Activated CD4-positive, alpha-beta T cell treated with anti-CD3 and anti-CD28 coated beads, Interleukin-2, amount 10 ng/mL, durations not matched to agents 24 days and 14 days (primary cell): ENCODE measurements at regions not wholly inside any gene's neighbourhood (a gene's known extent, or its start where the extent isn't known, plus 50 kb on each side); places are given as distances from the start of the nearest gene placed in this dataset.

Experiments used
- DNase-seq: peaks from one replicate; pipeline ENCODE4 v3.0.0; 2022
- H3K27ac Mint-ChIP-seq: one replicate; pipeline ENCODE4 v1.8.0; 2022; ENCODE audit warnings: mild to moderate bottlenecking, mixed read lengths
- H3K27me3 Mint-ChIP-seq: one replicate; pipeline ENCODE4 v1.8.0; 2022; ENCODE audit warnings: mixed read lengths
- H3K36me3 Mint-ChIP-seq: one replicate; pipeline ENCODE4 v1.8.0; 2022; ENCODE audit warnings: low read depth, mild to moderate bottlenecking, mixed read lengths
- H3K4me1 Mint-ChIP-seq: one replicate; pipeline ENCODE4 v1.8.0; 2021; ENCODE audit warnings: mixed read lengths
- H3K4me3 Mint-ChIP-seq: one replicate; pipeline ENCODE4 v1.8.0; 2022; ENCODE audit warnings: mild to moderate bottlenecking, moderate library complexity, mixed read lengths
- H3K9me3 Mint-ChIP-seq: one replicate; pipeline ENCODE4 v1.8.0; 2021; ENCODE audit warnings: mixed read lengths
- intact Hi-C: fragments of 100-400 bp; cut with micrococcal nuclease; formaldehyde crosslinking; loops from one replicate; pipeline ENCODE4 v1.15.1; 2023

DNA sequence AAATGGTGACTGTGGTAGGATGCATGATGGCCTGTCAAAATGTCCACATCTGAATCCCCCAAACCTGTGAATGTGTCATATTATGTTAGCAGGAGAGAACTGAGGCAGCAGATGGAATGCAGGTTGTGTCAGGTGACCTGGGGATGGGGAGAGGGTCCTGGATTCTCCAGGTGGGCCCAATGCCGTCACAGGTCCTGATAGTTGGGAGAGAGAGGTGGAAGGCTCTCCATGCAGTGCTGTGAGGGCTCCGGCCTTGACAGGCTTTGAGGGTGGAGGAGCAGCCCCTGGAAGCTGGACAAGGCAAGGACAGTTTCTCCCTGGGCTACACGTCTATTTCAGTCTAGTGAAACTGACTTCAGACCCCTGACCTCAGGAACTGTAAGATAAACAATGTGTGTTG is 330.9 kb upstream of the ZNF32 start:
- Mint-ChIP-seq H3K27me3 (no peaks in the 10 kb centered on the region), H3K9me3 (peaks cover 4% of the 10 kb centered on the region), H3K27ac (no peak overlapping the region), H3K36me3 (no peaks in the 10 kb centered on the region), H3K4me3 (no peak overlapping the region), H3K4me1 (peaks cover 5% of the 10 kb centered on the region)
- intact Hi-C loops = no loop called here
- no peak for DNase-seq

DNA sequence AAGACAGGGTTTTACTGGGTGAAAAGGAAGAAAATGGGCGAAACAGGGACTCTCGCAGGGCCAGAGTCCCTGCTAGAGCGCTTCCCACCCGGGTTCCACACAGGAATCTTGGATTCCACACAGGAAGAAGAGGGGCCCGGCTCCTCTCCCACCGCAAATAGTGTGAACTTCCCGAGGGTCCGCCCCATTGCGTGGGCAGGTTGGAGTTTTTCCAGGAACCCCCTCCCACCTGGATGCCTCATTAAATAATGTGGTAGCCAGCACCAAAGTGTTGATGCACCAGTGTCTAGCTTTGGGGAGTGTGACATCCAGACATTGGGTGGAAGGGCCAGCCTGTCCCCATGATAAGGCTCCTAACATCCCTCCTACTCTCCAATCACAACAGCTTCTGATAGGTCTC is 330.3 kb upstream of the ZNF32 start:
- intact Hi-C loops = no loop called here

GRCh38 chr10:43978091-43978490 is 329.4 kb upstream of the ZNF32 start:
- intact Hi-C loops = no loop called here
- no peak overlapping the region for H3K4me3 Mint-ChIP-seq
- H3K4me1 Mint-ChIP-seq = peaks cover 5% of the 10 kb centered on the region
- no peak for DNase-seq
- H3K9me3 Mint-ChIP-seq = peaks cover 4% of the 10 kb centered on the region
- no peak overlapping the region for H3K27ac Mint-ChIP-seq
- H3K27me3 Mint-ChIP-seq = no peaks in the 10 kb centered on the region
- no peaks in the 10 kb centered on the region for H3K36me3 Mint-ChIP-seq

More for the DNA sequence above, 330.3 kb upstream of the ZNF32 start:
- no peak overlapping the region for H3K27ac Mint-ChIP-seq
- H3K9me3 Mint-ChIP-seq = peaks cover 4% of the 10 kb centered on the region
- H3K36me3 Mint-ChIP-seq = no peaks in the 10 kb centered on the region
- H3K27me3 Mint-ChIP-seq = no peaks in the 10 kb centered on the region
- DNase-seq = no peak
- peaks cover 5% of the 10 kb centered on the region for H3K4me1 Mint-ChIP-seq
- no peak overlapping the region for H3K4me3 Mint-ChIP-seq

DNA sequence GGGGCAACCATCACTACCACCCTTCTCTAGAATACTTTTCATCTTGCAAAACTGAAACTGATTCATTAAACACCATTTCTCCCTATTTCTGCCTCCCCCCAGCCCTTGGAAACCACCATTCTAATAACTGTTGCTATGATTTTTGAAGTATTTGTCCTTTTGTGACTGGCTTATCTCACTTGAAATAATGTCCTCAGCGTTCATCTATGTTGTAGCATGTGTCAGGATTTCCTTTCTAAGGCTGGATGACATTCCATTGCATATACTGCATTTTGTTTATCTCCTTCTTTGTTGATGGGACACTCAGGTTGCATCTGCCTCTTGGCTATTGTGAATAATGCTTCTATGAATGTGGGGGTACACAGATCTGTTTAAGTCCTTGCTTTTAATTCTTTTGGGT is 327.6 kb upstream of the ZNF32 start:
- H3K27ac Mint-ChIP-seq = no peak overlapping the region
- no peaks in the 10 kb centered on the region for H3K27me3 Mint-ChIP-seq
- DNase-seq = no peak
- no peak overlapping the region for H3K4me3 Mint-ChIP-seq
- intact Hi-C loops = no loop called here
- no peaks in the 10 kb centered on the region for H3K36me3 Mint-ChIP-seq
- peaks cover 4% of the 10 kb centered on the region for H3K9me3 Mint-ChIP-seq
- peaks cover 5% of the 10 kb centered on the region for H3K4me1 Mint-ChIP-seq

DNA sequence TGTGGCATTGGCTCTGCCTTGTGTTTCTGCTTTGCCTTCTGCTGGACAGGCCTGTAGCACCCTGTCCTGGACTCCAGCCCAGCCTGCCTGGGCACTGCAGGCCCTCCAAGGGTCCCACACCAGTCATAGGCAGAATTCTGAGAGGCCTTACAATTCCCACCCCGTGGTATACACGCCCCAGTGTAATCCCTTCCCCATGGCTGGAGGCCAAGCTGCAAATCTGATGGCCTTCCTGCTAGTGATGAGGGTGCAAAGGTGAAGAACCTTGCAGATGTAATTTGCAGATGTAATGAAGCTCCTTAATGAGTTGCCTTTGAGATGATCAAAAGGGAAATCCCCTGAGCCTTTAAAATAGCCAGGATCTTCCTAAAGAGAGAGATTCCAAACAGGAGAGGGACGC is 325.1 kb upstream of the ZNF32 start:
- Mint-ChIP-seq H3K9me3 (peaks cover 4% of the 10 kb centered on the region), H3K27me3 (no peaks in the 10 kb centered on the region), H3K36me3 (no peaks in the 10 kb centered on the region), H3K4me1 (no peaks in the 10 kb centered on the region), H3K4me3 (no peak overlapping the region), H3K27ac (no peak overlapping the region)
- DNase-seq = no peak
- intact Hi-C loops = no loop called here

- H3K27ac Mint-ChIP-seq = no peak overlapping the region
- no peak for DNase-seq
- peaks cover 4% of the 10 kb centered on the region for H3K9me3 Mint-ChIP-seq
- H3K27me3 Mint-ChIP-seq = no peaks in the 10 kb centered on the region
- H3K4me1 Mint-ChIP-seq = no peaks in the 10 kb centered on the region
- intact Hi-C loops = no loop called here
- H3K36me3 Mint-ChIP-seq = no peaks in the 10 kb centered on the region
- no peak overlapping the region for H3K4me3 Mint-ChIP-seq
Measured at GRCh38 chr10:43972976-43973647, 324.4 kb upstream of the ZNF32 start.

DNA sequence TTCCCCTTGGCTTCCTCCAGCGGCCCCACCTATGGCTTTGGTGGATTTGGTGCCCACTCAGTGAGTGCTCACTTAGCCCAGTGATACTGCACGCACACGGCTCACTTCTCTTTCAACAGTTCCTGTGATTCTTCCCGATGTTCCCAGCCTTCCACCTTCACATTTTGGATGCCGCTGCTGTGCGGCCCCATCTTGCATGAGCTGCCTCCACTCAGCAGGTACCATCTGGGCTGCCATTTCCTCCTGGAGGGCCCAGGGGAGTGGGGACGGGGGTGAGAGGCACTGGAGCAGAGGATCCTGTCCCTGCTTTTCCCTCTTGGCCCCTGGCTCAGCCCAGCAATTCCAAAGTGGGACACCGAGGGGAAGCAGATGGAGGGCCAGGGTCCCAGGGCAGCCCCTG is 323.3 kb upstream of the ZNF32 start:
- peaks cover 4% of the 10 kb centered on the region for H3K9me3 Mint-ChIP-seq
- H3K36me3 Mint-ChIP-seq = no peaks in the 10 kb centered on the region
- DNase-seq = peak; percentile 45
- peaks cover 4% of the 10 kb centered on the region for H3K27me3 Mint-ChIP-seq
- H3K27ac Mint-ChIP-seq = no peak overlapping the region
- no peak overlapping the region for H3K4me3 Mint-ChIP-seq
- intact Hi-C loops = no loop called here
- no peaks in the 10 kb centered on the region for H3K4me1 Mint-ChIP-seq

- Mint-ChIP-seq H3K36me3 (no peaks in the 10 kb centered on the region), H3K27ac (no peak overlapping the region), H3K27me3 (peaks cover 4% of the 10 kb centered on the region), H3K4me1 (no peaks in the 10 kb centered on the region), H3K9me3 (peaks cover 4% of the 10 kb centered on the region), H3K4me3 (no peak overlapping the region)
- DNase-seq = no peak
- intact Hi-C loops = no loop called here
Measured at GRCh38 chr10:43971306-43971705, 322.6 kb upstream of the ZNF32 start.

DNA sequence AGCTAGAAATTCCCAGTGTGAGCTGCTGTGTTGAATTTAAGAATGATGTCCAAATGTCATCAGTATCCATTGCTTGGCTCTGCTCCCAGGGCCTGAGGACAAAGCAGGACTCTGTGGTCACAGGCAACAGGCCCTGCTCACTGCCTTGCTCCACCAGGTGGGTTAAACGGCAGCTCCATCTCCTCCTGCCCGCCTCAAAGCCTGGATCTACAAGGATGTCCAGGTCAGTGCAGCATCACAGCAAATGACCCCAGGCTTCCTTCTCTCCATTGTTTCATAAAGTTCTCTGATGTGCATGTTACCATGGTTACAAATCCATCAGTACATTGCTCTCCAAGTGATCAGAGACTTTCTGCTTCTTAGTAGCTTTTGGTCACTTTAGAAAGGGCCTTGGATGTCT is 322.0 kb upstream of the ZNF32 start:
- DNase-seq = no peak
- no peak overlapping the region for H3K27ac Mint-ChIP-seq
- no peaks in the 10 kb centered on the region for H3K4me1 Mint-ChIP-seq
- no peak overlapping the region for H3K4me3 Mint-ChIP-seq
- peaks cover 4% of the 10 kb centered on the region for H3K27me3 Mint-ChIP-seq
- intact Hi-C loops = no loop called here
- no peaks in the 10 kb centered on the region for H3K36me3 Mint-ChIP-seq
- peaks cover 4% of the 10 kb centered on the region for H3K9me3 Mint-ChIP-seq

GRCh38 chr10:43970018-43970698 is 321.5 kb upstream of the ZNF32 start:
- Mint-ChIP-seq H3K27me3 (peaks cover 9% of the 10 kb centered on the region), H3K4me3 (no peak overlapping the region), H3K27ac (no peak overlapping the region), H3K9me3 (no peaks in the 10 kb centered on the region), H3K4me1 (no peaks in the 10 kb centered on the region), H3K36me3 (no peaks in the 10 kb centered on the region)
- intact Hi-C loops = no loop called here
- peak; percentile 39 for DNase-seq

DNA sequence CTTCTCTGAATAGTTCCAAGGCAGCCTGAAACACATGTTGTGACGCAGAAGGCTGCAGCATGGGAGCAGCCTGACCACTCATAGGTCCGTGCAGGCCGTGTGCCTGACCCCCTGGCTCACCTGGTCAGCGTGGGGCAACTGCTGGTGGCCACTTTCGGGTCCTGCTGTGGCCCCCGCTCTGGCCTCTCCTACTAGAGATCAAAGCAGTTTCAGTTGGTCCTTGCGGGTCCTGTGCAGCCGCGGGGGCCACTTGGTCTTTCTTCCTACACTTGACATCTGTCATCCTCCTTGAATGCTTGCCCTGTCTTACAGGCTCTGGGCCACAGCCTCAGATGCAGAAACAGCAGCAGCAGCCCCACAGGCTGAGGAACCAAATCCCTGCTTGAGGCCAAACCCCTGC is 320.8 kb upstream of the ZNF32 start:
- no peak overlapping the region for H3K27ac Mint-ChIP-seq
- peak; percentile 41 for DNase-seq
- no peaks in the 10 kb centered on the region for H3K4me1 Mint-ChIP-seq
- no peak overlapping the region for H3K4me3 Mint-ChIP-seq
- H3K9me3 Mint-ChIP-seq = no peaks in the 10 kb centered on the region
- peaks cover 14% of the 10 kb centered on the region for H3K27me3 Mint-ChIP-seq
- intact Hi-C loops = no loop called here
- no peaks in the 10 kb centered on the region for H3K36me3 Mint-ChIP-seq

DNA sequence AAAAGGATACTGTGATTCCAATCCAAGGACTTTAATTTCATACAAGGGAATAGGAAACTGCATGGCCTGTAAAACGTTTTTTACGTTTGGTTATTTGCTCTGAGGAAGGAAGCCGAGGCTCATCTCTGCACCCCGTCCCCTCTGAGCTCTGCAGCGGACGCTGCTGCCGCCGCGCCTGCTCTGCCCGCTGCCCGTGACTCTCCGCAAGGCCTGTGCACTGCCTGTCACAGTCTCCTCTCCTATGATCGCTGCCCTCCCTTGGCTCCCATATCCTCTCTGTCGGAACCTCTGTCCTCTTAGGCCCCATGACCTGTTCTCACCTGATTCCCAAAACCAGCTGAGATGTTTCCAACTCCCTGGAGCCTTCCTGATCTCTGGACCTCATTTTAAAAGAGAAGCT is 320.3 kb upstream of the ZNF32 start:
- Mint-ChIP-seq H3K9me3 (no peaks in the 10 kb centered on the region), H3K36me3 (no peaks in the 10 kb centered on the region), H3K4me3 (no peak overlapping the region), H3K27ac (no peak overlapping the region), H3K4me1 (no peaks in the 10 kb centered on the region), H3K27me3 (peaks cover 19% of the 10 kb centered on the region)
- DNase-seq = no peak
- intact Hi-C loops = no loop called here

DNA sequence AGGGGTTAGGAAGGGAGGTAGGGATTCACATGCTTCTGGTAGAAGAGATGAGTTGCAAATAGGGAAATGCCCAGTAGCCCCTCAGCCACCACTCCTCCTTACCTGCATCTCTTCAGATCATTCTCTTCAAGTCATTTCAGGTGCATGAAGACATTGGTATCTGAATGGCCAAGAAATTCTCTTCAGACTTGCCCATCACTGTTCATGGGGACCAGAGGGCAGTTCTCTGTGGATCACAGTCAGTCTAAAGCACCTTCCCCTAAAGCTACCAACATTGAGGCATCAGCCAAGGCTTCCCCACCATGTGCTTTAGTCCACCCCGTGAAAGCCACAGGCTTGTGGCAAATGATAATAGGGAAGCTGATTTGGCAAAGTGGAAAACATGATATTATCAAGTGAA is 319.4 kb upstream of the ZNF32 start:
- Mint-ChIP-seq H3K4me1 (no peaks in the 10 kb centered on the region), H3K36me3 (no peaks in the 10 kb centered on the region), H3K9me3 (no peaks in the 10 kb centered on the region), H3K27me3 (peaks cover 20% of the 10 kb centered on the region), H3K4me3 (no peak overlapping the region), H3K27ac (no peak overlapping the region)
- DNase-seq = no peak
- intact Hi-C loops = no loop called here

- H3K36me3 Mint-ChIP-seq = no peaks in the 10 kb centered on the region
- H3K27me3 Mint-ChIP-seq = peaks cover 23% of the 10 kb centered on the region
- H3K4me3 Mint-ChIP-seq = no peak overlapping the region
- intact Hi-C loops = no loop called here
- H3K4me1 Mint-ChIP-seq = no peaks in the 10 kb centered on the region
- H3K27ac Mint-ChIP-seq = no peak overlapping the region
- no peak for DNase-seq
- no peaks in the 10 kb centered on the region for H3K9me3 Mint-ChIP-seq
Measured at GRCh38 chr10:43966571-43966965, 317.9 kb upstream of the ZNF32 start.
